ENCODE measurements at regions not wholly inside any gene's neighbourhood (a gene's known extent, or its start where the extent isn't known, plus 50 kb on each side); places are given as distances from the start of the nearest gene placed in this dataset.

- Mint-ChIP-seq H3K27me3 (ENCODE audit: insufficient read depth, unreplicated experiment) (no peaks in the 10 kb centered on the region), H3K36me3 (ENCODE audit: insufficient read depth, unreplicated experiment) (no peaks in the 10 kb centered on the region), H3K4me1 (ENCODE audit: insufficient read depth, unreplicated experiment) (peaks cover 28% of the 10 kb centered on the region), H3K4me3 (ENCODE audit: unreplicated experiment) (no peak overlapping the region), H3K27ac (ENCODE audit: low read depth, unreplicated experiment) (no peak overlapping the region), H3K9me3 (ENCODE audit: unreplicated experiment) (no peaks in the 10 kb centered on the region)
- DNase-seq (ENCODE audit: unreplicated experiment) = peak; percentile 51
- no TSS peak for BruUV-seq (replicated peaks)
- ChIA-PET CTCF (no interaction called here), POLR2A (no interaction called here)
- intact Hi-C loops (cut with micrococcal nuclease) = no loop called here
- TF ChIP-seq, protein P1, sequence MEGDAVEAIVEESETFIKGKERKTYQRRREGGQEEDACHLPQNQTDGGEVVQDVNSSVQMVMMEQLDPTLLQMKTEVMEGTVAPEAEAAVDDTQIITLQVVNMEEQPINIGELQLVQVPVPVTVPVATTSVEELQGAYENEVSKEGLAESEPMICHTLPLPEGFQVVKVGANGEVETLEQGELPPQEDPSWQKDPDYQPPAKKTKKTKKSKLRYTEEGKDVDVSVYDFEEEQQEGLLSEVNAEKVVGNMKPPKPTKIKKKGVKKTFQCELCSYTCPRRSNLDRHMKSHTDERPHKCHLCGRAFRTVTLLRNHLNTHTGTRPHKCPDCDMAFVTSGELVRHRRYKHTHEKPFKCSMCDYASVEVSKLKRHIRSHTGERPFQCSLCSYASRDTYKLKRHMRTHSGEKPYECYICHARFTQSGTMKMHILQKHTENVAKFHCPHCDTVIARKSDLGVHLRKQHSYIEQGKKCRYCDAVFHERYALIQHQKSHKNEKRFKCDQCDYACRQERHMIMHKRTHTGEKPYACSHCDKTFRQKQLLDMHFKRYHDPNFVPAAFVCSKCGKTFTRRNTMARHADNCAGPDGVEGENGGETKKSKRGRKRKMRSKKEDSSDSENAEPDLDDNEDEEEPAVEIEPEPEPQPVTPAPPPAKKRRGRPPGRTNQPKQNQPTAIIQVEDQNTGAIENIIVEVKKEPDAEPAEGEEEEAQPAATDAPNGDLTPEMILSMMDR (IDR thresholded peaks at IDR 0.05; ENCODE audit: unreplicated experiment) = no peak
Measured at GRCh38 chr20:4546786-4547185, 139.5 kb upstream of the PRNP start.

GRCh38 chr20:4546342-4546741, 139.9 kb upstream of the PRNP start:
- POLR2A ChIA-PET = no interaction called here
- BruUV-seq (replicated peaks) = no TSS peak
- intact Hi-C loops (cut with micrococcal nuclease) = no loop called here
- Mint-ChIP-seq H3K4me1 (ENCODE audit: insufficient read depth, unreplicated experiment) (peaks cover 28% of the 10 kb centered on the region), H3K27ac (ENCODE audit: low read depth, unreplicated experiment) (no peak overlapping the region), H3K27me3 (ENCODE audit: insufficient read depth, unreplicated experiment) (no peaks in the 10 kb centered on the region), H3K36me3 (ENCODE audit: insufficient read depth, unreplicated experiment) (no peaks in the 10 kb centered on the region), H3K9me3 (ENCODE audit: unreplicated experiment) (no peaks in the 10 kb centered on the region), H3K4me3 (ENCODE audit: unreplicated experiment) (no peak overlapping the region)
- TF ChIP-seq, protein P1 (IDR thresholded peaks at IDR 0.05; ENCODE audit: unreplicated experiment) = no peak
- DNase-seq (ENCODE audit: unreplicated experiment) = no peak
- CTCF ChIA-PET = interaction anchor here (0.7 kb wide), 1 partner anchor 295 kb away, joined by 3 read pairs; no protein-coding TSS in a partner anchor

- Mint-ChIP-seq H3K4me3 (ENCODE audit: unreplicated experiment) (no peak overlapping the region), H3K27ac (ENCODE audit: low read depth, unreplicated experiment) (no peak overlapping the region), H3K4me1 (ENCODE audit: insufficient read depth, unreplicated experiment) (peaks cover 28% of the 10 kb centered on the region), H3K36me3 (ENCODE audit: insufficient read depth, unreplicated experiment) (no peaks in the 10 kb centered on the region), H3K9me3 (ENCODE audit: unreplicated experiment) (no peaks in the 10 kb centered on the region), H3K27me3 (ENCODE audit: insufficient read depth, unreplicated experiment) (no peaks in the 10 kb centered on the region)
- intact Hi-C loops (cut with micrococcal nuclease) = no loop called here
- POLR2A ChIA-PET = no interaction called here
- no peak for DNase-seq (ENCODE audit: unreplicated experiment)
- BruUV-seq (replicated peaks) = no TSS peak
- TF ChIP-seq, protein P1 (IDR thresholded peaks at IDR 0.05; ENCODE audit: unreplicated experiment) = no peak
- CTCF ChIA-PET = no interaction called here
Measured at GRCh38 chr20:4545526-4545925, 140.7 kb upstream of the PRNP start.

DNA sequence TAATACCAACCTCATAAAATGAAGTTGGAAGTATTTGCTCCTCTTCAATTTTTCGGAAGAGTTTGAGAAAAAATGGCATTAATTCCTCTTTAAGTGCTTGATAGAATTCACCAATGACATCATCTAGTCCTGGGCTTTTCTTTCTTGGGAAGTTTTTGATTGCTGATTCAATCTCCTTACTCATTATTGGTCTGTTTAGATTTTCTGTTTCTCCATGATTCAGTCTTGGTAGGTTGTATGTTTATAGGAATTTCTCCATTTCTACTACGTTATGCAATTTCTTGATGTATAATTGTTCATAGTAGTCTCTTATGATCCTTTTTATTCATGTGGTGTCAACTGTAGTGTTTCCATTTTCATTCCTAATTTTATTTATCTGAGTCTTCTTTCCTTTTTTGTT, 141.5 kb upstream of the PRNP start:
- Mint-ChIP-seq H3K4me3 (ENCODE audit: unreplicated experiment) (no peak overlapping the region), H3K27me3 (ENCODE audit: insufficient read depth, unreplicated experiment) (no peaks in the 10 kb centered on the region), H3K36me3 (ENCODE audit: insufficient read depth, unreplicated experiment) (no peaks in the 10 kb centered on the region), H3K4me1 (ENCODE audit: insufficient read depth, unreplicated experiment) (peaks cover 28% of the 10 kb centered on the region), H3K27ac (ENCODE audit: low read depth, unreplicated experiment) (no peak overlapping the region), H3K9me3 (ENCODE audit: unreplicated experiment) (no peaks in the 10 kb centered on the region)
- peak; percentile 30 for DNase-seq (ENCODE audit: unreplicated experiment)
- ChIA-PET POLR2A (no interaction called here), CTCF (no interaction called here)
- no TSS peak for BruUV-seq (replicated peaks)
- TF ChIP-seq, protein P1 (IDR thresholded peaks at IDR 0.05; ENCODE audit: unreplicated experiment) = no peak
- intact Hi-C loops (cut with micrococcal nuclease) = no loop called here

All from MCF 10A (cell line).